ENCODE measurements at regions not wholly inside any gene's neighbourhood (a gene's known extent, or its start where the extent isn't known, plus 50 kb on each side); places are given as distances from the start of the nearest gene placed in this dataset.

GRCh38 chr7:67821116-67821515, 824.5 kb downstream of the TYW1 start:
- no peak for TF ChIP-seq CTCF (IDR thresholded peaks at IDR 0.05)
- TF ChIP-seq EP300 (IDR thresholded peaks at IDR 0.05) = no peak
- TF ChIP-seq POLR2A (IDR thresholded peaks at IDR 0.05) = no peak
